ENCODE measurements at regions not wholly inside any gene's neighbourhood (a gene's known extent, or its start where the extent isn't known, plus 50 kb on each side); places are given as distances from the start of the nearest gene placed in this dataset.

- Histone ChIP-seq H3K9me3 (no peaks in the 10 kb centered on the region), H3K36me3 (no peaks in the 10 kb centered on the region), H3K4me1 (no peaks in the 10 kb centered on the region), H3K27ac (no peak overlapping the region), H3K27me3 (peaks cover 0 to 11% of the 10 kb centered on the region in 2 donors), H3K4me3 (no peak overlapping the region)
- intact Hi-C loops (cut with DNase I; ENCODE audit: low total_unique reads) = no loop called here
- no peak for DNase-seq (ENCODE audit: low spot score in 2 of 2)
- TF ChIP-seq POLR2AphosphoS5 (IDR thresholded peaks at IDR 0.05) (no peak), CTCF (IDR thresholded peaks at IDR 0.05) (no peak), POLR2A (IDR thresholded peaks at IDR 0.05) (no peak)
These were observed 80.2 kb downstream of the TMEM47 start for GRCh38 chrX:34576864-34577263.

DNA sequence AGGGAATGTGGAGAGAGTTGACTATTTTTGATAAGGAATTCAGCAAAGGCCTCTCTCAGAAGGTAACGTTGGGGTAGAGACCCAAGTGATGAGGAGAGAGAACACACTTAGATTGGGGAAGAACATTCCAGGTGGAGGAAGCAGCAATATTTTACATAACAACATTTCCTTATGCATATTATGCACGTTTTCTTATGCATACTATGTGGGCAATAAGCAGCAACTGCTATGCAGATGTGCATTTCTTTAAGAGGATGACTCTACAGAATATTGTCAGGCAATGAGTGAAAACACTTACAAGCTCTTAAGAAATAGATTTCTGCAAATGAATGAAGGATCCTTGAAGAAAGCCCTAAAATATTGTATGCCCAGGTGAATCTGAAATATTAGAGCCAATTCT lies 91.1 kb downstream of the TMEM47 start:
- no peaks in the 10 kb centered on the region for H3K27me3 ChIP-seq
- H3K36me3 ChIP-seq = no peaks in the 10 kb centered on the region
- intact Hi-C loops (cut with DNase I; ENCODE audit: low total_unique reads) = no loop called here
- TF ChIP-seq CTCF (IDR thresholded peaks at IDR 0.05) (no peak), POLR2AphosphoS5 (IDR thresholded peaks at IDR 0.05) (no peak), POLR2A (IDR thresholded peaks at IDR 0.05) (no peak)
- H3K4me3 ChIP-seq = no peak overlapping the region
- H3K9me3 ChIP-seq = peaks cover 0 to 28% of the 10 kb centered on the region in 2 donors
- no peaks in the 10 kb centered on the region for H3K4me1 ChIP-seq
- no peak for DNase-seq (ENCODE audit: low spot score in 2 of 2)
- H3K27ac ChIP-seq = no peak overlapping the region

GRCh38 chrX:34563804-34564203 lies 93.3 kb downstream of the TMEM47 start:
- no peaks in the 10 kb centered on the region for H3K4me1 ChIP-seq
- no peak for DNase-seq (ENCODE audit: low spot score in 2 of 2)
- TF ChIP-seq POLR2AphosphoS5 (IDR thresholded peaks at IDR 0.05) (no peak), CTCF (IDR thresholded peaks at IDR 0.05) (no peak), POLR2A (IDR thresholded peaks at IDR 0.05) (no peak)

DNA sequence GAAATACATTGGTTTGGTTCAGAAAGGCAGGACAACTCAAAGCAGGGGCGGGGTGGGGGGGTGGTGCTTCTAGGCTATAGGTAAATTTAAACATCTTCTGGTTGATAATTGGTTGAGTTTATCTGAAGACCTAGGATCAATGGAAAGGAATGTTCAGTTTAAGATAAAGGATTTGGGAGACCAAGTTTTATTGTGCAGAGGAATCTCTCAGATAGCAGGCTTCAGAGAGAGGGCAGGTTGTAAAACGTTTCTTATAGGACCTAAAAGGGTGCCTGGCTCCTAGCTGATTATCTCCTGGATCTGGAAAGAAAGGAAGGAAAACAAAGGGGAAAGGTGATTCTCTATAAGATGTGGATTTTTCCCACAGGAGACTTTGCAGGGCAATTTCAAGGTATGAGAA lies 94.0 kb downstream of the TMEM47 start:
- DNase-seq (ENCODE audit: low spot score in 2 of 2) = no peak
- no peaks in the 10 kb centered on the region for H3K36me3 ChIP-seq
- no peak overlapping the region for H3K4me3 ChIP-seq
- intact Hi-C loops (cut with DNase I; ENCODE audit: low total_unique reads) = no loop called here
- H3K27ac ChIP-seq = no peak overlapping the region
- TF ChIP-seq POLR2A (IDR thresholded peaks at IDR 0.05) = no peak
- no peak for TF ChIP-seq POLR2AphosphoS5 (IDR thresholded peaks at IDR 0.05)
- TF ChIP-seq CTCF (IDR thresholded peaks at IDR 0.05) = no peak
- H3K4me1 ChIP-seq = no peaks in the 10 kb centered on the region
- H3K27me3 ChIP-seq = peaks cover 0 to 8% of the 10 kb centered on the region in 2 donors
- H3K9me3 ChIP-seq = peaks cover 0 to 7% of the 10 kb centered on the region in 2 donors

More at GRCh38 chrX:34563804-34564203, 93.3 kb downstream of the TMEM47 start:
- Histone ChIP-seq H3K27ac (no peak overlapping the region), H3K9me3 (peaks cover 0 to 13% of the 10 kb centered on the region in 2 donors), H3K4me3 (no peak overlapping the region), H3K36me3 (no peaks in the 10 kb centered on the region), H3K27me3 (peaks cover 0 to 5% of the 10 kb centered on the region in 2 donors)
- intact Hi-C loops (cut with DNase I; ENCODE audit: low total_unique reads) = no loop called here

GRCh38 chrX:34562006-34562405 lies 95.1 kb downstream of the TMEM47 start:
- Histone ChIP-seq H3K4me3 (no peak overlapping the region), H3K36me3 (no peaks in the 10 kb centered on the region), H3K4me1 (no peaks in the 10 kb centered on the region), H3K27ac (no peak overlapping the region), H3K9me3 (no peaks in the 10 kb centered on the region), H3K27me3 (peaks cover 0 to 8% of the 10 kb centered on the region in 2 donors)
- no peak for TF ChIP-seq POLR2A (IDR thresholded peaks at IDR 0.05)
- TF ChIP-seq CTCF (IDR thresholded peaks at IDR 0.05) = no peak
- no peak for TF ChIP-seq POLR2AphosphoS5 (IDR thresholded peaks at IDR 0.05)
- DNase-seq (ENCODE audit: low spot score in 2 of 2) = no peak
- intact Hi-C loops (cut with DNase I; ENCODE audit: low total_unique reads) = no loop called here

Measured in breast epithelium (tissue), 4 donors.